HG02763 (cell line): ENCODE measurements at regions not wholly inside any gene's neighbourhood (a gene's known extent, or its start where the extent isn't known, plus 50 kb on each side); places are given as distances from the start of the nearest gene placed in this dataset.

Experiments used
- ATAC-seq: cut with Tn5 transposase; IDR thresholded peaks from one replicate; pipeline ENCODE4 v1.9.1; 2021; ENCODE audit warnings: mild to moderate bottlenecking, moderate library complexity; ENCODE audit not compliant: unreplicated experiment

- no peak for ATAC-seq
Measured at GRCh38 chr5:104754311-104754995, 1191.9 kb upstream of the NUDT12 start.

DNA sequence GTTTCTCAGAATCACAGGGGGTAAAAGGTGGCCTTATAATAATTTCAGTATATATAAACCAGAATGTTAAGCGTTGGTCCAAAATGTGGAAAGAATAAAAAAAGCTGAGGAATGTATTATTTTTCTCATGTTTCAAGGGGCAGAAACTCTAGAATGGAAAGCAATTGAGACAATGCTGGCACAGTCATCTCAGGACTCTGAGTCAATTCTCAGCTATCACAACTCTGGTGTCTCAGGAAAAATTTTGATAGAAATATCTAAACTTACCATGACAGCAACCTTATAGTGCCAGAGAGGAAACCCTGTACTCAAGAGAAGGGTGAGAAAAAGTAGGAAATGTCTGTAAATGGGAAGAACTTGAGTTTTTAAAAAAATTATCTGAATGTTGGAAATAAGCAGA is 1189.4 kb upstream of the NUDT12 start:
- ATAC-seq: no peak

DNA sequence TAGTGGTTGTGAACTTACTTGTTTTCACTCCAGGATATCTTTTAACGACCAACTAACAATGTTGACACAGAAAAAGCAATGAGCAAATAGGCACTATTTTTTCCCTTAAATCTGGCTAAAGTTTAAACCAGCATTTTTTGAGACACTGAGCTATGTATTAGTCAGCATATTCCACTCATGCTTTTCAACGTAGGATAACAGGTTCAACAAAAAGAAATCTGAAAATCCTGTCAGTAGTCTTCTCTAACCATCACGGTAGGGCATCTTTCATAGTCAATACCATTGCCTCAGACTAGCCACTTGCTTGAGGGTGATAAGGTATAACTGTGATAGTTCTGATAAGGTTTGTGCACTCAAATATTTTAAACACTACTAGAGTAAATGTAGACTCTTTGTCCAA is 1177.3 kb upstream of the NUDT12 start:
- ATAC-seq: no peak

DNA sequence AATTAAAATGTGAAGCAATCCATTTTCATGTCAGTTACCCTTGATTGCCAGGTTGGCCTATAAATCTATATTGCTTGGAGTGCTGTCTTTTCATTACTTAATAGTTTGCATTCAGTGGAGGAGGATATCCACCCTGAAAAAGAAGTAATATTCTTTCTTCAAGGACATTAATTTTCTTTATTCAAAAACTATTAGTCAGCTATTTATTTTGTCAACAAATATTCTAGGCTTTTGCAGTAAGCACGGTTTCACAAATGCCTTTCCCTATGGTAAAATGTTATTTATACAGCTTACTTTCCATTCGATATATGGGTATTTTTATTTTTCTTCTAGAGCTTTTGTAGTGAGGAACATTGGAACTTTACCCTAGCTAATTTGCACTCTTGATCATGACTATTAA is 1176.9 kb upstream of the NUDT12 start:
- no peak for ATAC-seq

- no peak for ATAC-seq
Measured at GRCh38 chr5:104736073-104736472, 1173.5 kb upstream of the NUDT12 start.

GRCh38 chr5:104734046-104734445 is 1171.5 kb upstream of the NUDT12 start:
- no peak for ATAC-seq

DNA sequence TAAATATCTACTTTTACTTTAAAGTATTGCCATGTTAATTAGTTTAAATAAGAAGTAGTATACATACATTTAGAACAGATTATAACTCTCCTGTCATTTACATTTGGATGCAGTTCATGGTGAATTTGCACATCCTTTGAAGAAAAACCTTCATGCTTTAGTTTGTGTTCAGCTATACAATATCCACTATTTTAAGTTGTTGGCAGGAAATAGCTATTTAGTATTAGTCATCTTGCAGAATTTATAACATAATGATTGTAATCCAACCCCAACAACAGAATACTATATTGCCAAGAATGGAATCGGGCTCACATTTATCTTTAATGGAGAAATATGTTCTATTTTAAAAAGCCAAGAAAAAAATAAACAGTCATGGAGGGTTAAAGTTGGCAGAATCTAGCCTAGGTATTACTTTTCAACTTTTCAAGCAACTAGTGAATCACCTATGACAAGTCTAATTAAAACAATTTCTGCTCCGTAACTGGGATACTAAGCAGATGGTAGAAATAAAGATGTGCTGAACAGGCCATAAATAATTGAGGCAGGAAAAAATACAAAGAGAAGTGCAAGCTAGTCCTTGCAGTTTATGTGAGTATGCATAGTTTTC is 1170.6 kb upstream of the NUDT12 start:
- no peak for ATAC-seq

GRCh38 chr5:104731331-104731730 is 1168.7 kb upstream of the NUDT12 start:
- ATAC-seq: no peak

GRCh38 chr5:104708027-104708426 is 1145.4 kb upstream of the NUDT12 start:
- ATAC-seq: no peak

GRCh38 chr5:104706600-104706999 is 1144.0 kb upstream of the NUDT12 start:
- no peak for ATAC-seq

GRCh38 chr5:104702212-104702611 is 1139.6 kb upstream of the NUDT12 start:
- ATAC-seq: no peak

- no peak for ATAC-seq
Measured at GRCh38 chr5:104699438-104699837, 1136.8 kb upstream of the NUDT12 start.

DNA sequence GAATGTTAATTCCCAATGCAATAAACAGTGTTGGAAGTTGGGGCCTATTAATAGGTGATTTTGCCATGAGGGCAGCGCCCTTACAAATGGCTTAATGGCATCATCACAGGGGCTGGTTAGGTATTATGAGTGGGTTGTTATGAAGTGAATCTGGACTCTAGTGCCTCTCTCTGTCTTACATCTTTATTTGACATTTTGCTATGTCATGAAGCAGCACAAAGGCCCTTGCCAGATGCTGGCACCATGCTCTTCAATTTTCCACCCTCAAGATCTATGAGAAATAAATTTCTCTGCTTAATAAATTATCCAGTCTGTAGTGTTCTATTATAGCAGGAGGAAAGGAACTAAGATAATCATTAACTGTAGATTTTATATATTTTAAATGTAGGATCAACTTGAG is 1098.7 kb upstream of the NUDT12 start:
- ATAC-seq: no peak

DNA sequence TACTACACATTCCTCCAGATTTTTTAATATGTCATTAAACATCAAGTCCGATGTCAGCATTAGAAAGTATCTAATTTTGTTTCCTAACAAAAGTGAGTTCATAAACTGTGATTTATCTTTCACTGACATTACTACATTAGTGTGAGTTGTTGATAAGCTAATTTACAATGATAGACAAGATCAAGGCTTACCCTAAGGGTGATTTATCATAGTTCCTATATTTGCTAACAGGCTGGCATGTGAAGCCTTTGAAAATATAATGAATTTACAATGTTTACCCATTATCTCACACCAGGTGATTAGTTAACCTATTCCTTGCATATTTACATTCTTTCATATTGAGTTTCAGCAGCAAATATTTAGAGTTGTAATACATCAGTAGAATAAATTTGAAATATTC is 1096.9 kb upstream of the NUDT12 start:
- no peak for ATAC-seq

- no peak for ATAC-seq
Measured at GRCh38 chr5:104652271-104652861, 1089.8 kb upstream of the NUDT12 start.

- no peak for ATAC-seq
Measured at GRCh38 chr5:104650313-104651055, 1087.9 kb upstream of the NUDT12 start.

DNA sequence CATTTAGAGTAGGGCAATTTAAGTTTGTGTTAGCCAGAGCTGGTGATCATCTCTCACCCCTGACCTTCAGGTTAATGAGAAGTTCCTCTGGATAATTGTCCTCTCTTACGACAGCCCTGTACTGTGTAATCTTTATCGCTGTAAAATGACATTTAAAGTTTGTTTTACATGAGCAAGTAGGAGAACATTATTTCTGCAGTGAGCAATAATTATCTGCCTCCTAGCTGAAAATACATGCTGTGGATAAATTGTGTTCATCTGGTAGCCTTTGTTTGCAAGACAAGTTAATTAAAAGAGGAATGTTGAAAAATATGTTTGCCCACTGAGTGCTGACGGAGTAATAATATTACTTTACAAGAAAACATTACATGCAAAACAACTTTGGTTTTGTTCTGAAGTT is 1083.8 kb upstream of the NUDT12 start:
- ATAC-seq: no peak

GRCh38 chr5:104643320-104643719 is 1080.7 kb upstream of the NUDT12 start:
- no peak for ATAC-seq

DNA sequence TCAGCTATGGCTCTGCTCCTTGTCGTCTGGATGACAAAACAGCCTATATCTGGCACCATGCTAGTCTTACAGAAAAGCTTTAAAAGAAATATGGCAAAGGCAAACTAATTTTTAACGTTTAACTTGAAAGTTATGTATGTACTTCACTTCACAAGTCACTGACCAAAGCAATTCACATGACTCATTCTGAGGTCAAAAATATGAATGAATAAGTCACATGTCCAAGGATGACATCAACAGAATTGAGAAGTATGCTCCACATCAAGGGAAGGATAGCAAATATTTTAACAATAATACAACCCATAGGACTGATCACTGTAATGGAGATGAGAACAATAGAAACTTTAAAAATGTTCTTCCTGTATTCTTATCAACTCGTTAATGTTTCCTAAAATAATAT is 1072.6 kb upstream of the NUDT12 start:
- ATAC-seq: no peak

DNA sequence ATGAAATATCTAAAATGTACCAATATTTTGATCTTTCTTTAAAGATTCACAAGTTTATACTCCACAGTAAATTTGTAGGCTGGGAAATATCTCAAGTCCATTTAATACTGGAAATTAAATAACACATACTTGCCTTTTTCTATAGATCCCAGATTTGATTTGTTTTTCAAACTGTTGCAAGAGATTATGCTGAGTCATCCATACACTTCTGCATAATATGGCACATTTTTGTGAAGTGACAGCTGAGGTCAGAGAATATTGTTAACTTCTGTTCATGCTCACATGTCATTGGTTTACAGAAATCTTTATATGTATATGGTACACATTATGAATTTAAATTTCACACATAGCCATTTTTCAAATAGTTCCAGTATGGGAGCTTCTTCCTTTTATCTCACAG is 1066.3 kb upstream of the NUDT12 start:
- ATAC-seq: no peak

DNA sequence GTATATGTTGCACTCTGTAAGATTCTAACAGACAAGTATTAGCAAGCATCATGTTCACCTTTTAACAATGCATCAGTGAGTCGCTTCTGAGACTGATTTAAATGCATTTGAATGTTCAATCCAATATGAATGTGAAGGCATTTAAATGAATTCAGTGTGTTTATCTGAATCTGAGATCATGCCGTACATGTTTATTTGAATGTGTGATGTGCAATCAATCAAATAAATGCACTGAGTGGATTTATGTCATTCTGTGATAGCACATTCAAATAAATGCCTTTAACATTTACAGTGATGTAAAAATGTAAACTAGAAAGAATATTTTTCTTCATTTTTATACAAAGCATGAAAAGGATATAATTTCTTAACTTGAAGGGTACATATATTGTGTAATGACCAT is 1063.5 kb upstream of the NUDT12 start:
- ATAC-seq: no peak

- ATAC-seq: no peak
Measured at GRCh38 chr5:104612005-104612404, 1049.4 kb upstream of the NUDT12 start.
